Neural cell (in vitro differentiated cells): ENCODE measurements at regions not wholly inside any gene's neighbourhood (a gene's known extent, or its start where the extent isn't known, plus 50 kb on each side); places are given as distances from the start of the nearest gene placed in this dataset.

Experiments used
- CTCF ChIP-seq: fragments of 450-650 bp; IDR thresholded peaks from 2 replicates; pipeline ENCODE4 v1.5.1; 2014; ENCODE audit warnings: antibody characterized with exemption, mild to moderate bottlenecking, moderate library complexity; ENCODE audit not compliant: poor library complexity, severe bottlenecking
- POLR2AphosphoS5 ChIP-seq: IDR thresholded peaks from 2 replicates; pipeline ENCODE4 v1.6.1; 2012
- TF ChIP-seq, protein P1 (sequence below): IDR thresholded peaks from 2 replicates; pipeline ENCODE4 v1.6.1; 2012; ENCODE audit warnings: borderline replicate concordance

- TF ChIP-seq, protein P1, sequence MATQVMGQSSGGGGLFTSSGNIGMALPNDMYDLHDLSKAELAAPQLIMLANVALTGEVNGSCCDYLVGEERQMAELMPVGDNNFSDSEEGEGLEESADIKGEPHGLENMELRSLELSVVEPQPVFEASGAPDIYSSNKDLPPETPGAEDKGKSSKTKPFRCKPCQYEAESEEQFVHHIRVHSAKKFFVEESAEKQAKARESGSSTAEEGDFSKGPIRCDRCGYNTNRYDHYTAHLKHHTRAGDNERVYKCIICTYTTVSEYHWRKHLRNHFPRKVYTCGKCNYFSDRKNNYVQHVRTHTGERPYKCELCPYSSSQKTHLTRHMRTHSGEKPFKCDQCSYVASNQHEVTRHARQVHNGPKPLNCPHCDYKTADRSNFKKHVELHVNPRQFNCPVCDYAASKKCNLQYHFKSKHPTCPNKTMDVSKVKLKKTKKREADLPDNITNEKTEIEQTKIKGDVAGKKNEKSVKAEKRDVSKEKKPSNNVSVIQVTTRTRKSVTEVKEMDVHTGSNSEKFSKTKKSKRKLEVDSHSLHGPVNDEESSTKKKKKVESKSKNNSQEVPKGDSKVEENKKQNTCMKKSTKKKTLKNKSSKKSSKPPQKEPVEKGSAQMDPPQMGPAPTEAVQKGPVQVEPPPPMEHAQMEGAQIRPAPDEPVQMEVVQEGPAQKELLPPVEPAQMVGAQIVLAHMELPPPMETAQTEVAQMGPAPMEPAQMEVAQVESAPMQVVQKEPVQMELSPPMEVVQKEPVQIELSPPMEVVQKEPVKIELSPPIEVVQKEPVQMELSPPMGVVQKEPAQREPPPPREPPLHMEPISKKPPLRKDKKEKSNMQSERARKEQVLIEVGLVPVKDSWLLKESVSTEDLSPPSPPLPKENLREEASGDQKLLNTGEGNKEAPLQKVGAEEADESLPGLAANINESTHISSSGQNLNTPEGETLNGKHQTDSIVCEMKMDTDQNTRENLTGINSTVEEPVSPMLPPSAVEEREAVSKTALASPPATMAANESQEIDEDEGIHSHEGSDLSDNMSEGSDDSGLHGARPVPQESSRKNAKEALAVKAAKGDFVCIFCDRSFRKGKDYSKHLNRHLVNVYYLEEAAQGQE: no peak
- no peak for TF ChIP-seq POLR2AphosphoS5
- TF ChIP-seq CTCF: no peak
Measured at GRCh38 chr17:33375783-33376182, 82.7 kb upstream of the ASIC2 start.
